HG02885 (cell line): ENCODE measurements at regions not wholly inside any gene's neighbourhood (a gene's known extent, or its start where the extent isn't known, plus 50 kb on each side); places are given as distances from the start of the nearest gene placed in this dataset.

ENCODE experiments used
- ATAC-seq: cut with Tn5 transposase; IDR thresholded peaks from one replicate; pipeline ENCODE4 v1.9.1; 2021; ENCODE audit warnings: mild to moderate bottlenecking; ENCODE audit not compliant: unreplicated experiment, poor library complexity

DNA sequence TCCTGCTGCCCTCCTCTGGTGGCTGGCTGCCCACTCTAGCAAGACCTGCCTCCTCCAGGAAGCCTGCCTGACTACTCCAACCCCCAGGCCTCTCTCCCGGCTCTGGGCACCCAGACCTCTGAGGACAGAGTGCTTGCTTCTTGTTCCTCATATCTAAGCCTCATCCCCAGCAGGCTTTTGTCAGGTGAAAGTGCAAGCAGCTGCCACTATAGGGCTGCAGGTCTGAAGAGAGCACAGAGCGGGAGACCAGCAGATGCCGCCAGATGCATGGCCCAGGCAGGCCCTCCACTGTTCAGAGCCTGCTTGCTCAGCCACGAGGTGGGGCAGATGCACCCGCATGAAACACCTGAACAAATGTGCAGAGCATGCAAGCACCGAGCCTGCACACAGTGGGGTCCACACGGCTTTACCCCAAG is 73.0 kb downstream of the SERPINA3 start:
- ATAC-seq = no peak

DNA sequence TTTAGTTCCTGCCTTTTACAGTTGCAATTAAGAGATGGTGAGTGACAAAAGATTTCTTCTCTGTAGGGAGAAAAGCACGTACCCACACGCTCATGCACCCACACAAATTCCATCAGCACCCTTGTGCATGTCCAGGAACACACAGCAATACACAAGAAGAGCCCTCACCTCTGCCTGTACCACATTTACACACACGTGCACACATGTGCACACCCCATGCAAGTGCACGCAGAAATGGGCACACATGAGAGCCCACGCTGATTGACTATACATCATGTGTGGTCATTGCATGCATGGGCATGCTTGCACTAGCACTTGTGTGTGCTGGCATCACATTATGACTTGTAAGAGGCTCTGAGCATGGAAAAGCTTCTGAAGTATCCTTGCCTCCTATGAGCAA is 70.5 kb downstream of the SERPINA3 start:
- no peak for ATAC-seq

DNA sequence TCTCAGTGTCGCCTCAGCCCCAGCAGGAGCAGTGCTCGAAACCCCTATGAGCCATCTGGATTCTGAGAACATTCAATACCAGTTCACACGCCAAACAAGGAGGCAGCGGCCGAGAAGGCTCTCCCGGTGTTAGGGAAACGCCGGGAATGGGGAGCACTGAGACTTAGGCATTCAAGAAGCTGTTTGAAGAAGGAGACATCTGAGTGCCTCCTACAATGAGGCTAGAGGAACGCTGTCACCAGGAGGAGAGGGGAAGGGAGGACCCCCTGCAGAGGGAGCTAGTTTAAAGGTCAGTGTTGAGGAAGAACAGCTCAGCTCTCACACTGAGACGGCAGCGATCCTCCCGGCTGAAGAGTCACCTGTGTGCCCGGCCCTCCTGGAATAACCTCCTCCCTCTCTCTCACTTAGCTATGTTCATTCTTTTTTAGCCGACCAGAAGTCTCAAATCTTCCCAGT is 69.9 kb downstream of the SERPINA3 start:
- no peak for ATAC-seq

DNA sequence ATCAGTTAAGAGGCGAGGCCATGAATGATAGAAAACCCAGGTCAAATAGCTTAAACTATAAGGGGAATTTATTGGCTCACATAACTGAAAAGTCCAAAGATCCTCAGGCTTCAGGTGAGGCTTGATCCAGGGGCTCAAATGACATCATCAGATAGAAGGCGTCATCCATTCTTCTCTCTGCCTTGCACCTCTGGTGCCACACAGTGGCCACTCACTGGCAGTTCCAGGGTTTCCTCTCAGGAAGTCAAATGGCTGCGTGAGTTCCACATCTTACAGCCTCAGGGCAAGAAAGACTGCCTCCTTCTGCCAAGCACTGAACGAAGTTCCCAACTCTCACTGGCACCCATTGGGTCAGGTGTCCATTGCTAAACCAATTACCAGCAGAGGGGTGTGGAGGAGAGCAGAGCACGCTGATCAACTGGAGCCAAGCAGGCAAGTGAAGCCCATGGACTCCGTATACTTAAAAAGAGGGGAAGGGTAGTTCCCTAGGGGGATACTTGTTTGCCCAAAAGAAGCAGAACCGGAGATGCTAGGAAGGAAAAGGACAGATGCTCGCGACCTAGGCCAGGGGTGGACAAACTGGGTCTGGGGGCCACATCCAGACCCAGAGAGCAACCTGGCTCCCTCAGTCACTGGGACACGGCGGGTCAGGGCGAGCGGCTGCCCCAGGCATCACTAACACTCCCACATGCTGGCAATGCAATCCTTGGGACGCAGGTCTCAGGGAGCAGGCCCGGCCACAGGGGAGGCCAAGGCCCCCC is 69.3 kb downstream of the SERPINA3 start:
- no peak for ATAC-seq

DNA sequence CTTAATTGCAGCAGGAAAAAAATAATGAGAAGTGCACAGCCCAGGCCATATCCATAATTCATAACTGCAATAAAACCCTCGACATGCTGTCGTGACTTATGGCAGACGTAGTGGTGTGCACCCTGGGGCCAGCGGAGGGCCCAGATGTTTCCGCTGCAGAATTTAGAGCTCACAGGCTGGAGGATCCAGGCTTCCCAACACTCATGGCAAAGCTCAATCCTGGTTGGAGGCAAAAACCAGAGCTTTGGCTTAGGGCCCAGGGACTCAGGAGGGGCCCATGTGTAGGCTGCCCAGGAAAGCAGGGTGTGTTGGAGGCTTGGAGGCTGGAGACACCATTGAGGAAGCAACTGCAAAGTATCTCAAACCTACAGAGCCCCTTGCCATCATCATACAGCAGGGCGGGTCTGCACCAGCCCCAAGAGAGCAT is 68.7 kb downstream of the SERPINA3 start:
- no peak for ATAC-seq

DNA sequence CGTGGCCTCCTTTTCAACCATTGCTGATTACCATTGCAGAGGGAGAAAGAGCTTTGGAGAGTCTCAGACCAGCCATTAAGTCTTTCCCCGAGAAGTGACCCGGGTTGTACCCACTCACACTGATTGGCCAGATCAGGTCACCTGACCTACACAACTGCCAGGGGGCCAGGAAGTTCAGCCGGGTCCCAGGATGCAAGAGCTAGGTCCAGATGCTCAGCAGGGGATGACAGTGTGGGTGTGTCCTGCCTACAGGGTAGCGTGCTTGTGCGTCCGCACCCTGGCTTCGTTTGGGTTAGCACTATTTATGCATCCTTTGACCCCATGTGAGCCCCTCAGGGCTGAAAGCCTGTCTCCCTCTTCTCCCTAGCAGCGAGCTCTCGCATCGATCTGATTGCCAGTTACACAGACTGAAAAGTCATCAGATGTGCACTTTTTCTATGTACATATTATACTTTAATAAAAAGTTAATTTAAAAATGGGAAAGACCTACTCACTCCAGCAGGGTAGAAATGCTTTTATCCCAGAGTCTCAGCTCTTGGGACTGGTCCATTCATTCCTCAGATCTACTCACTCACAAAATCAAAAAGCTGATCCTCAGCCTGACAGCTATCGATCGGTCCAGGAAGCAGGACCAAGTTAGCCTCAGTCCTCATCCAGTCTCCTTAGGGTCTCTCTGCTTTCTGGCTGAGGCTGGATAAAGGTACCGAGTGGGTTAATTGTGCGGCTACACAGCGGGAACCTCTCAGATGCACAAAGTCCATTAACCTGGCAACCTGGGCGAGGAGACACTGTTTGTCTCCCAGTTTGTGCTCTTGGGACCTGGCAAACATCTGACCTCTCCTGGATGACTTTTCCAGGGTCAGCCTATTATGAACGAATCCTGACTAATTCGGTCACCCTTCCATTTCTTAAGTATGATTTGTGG is 68.0 kb downstream of the SERPINA3 start:
- no peak for ATAC-seq

DNA sequence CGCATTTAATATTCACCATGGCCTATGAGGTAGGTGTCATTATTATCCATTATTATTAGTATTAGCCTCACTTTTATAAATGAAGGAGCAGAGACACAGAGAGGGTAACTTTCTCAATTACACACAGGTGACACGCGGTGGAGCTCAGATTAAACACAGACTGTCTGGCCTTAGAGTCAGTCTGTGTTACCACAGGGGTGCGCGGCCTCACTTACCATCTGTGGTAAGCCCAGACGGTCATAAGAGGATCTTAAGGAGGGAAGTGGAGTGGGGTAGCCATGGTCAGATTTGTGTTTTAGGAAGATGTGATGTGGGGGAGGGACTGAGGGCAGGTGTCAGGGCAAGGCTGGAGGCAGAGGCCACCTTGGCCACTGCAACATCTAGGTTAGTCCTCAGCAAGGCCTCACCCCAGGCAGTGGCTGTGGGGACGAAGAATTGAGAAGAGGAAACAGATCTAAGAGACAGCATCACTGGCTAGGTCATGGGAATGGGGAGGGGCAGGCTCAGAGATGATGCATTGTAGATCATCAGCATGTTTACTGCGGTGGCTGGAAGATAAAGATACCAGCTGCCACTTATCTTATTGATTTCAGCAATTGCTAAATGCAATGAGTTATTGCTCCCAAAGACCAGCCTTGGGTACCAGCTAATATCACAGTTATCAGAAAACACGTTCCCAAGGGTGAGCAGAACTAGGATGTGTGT is 67.1 kb downstream of the SERPINA3 start:
- no peak for ATAC-seq

DNA sequence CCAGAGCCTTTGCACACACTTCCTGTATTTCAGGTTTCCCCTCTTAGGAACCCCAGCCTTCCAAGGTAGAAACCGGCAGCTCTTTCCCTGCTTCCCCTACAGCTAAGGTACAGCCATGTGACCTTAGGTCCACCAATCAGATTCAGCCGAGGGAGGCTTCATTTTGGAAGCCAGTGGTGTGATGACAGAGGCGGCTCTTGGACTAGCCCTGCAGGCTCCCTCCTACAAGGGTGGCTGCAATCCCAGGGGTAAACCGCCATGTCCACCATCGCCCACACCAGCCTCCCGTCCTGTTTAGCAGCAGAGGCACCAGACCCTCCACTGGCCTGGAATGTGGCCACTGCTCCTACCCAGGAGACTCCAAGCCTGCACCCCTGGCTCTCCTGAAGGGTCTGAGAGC is 65.6 kb downstream of the SERPINA3 start:
- ATAC-seq = no peak

DNA sequence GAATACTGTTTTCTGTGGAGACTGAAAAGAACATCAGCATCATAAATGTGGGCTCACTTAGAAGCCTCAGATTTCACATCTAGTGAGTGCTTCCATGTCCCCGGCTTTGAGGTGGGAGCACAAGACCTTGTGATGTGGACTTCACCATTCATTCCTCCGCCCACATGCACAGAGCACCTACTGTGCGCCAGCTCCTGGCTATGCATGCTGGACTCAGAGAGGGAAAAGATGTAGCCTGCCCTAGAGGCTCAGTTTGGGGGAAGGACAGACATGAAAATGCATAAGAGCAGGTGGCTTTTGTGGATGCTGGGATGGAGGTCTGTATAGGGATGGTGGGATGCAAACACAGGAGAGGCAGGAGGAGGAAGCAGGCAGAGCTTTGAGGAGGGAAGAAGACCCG is 65.0 kb downstream of the SERPINA3 start:
- ATAC-seq = no peak

DNA sequence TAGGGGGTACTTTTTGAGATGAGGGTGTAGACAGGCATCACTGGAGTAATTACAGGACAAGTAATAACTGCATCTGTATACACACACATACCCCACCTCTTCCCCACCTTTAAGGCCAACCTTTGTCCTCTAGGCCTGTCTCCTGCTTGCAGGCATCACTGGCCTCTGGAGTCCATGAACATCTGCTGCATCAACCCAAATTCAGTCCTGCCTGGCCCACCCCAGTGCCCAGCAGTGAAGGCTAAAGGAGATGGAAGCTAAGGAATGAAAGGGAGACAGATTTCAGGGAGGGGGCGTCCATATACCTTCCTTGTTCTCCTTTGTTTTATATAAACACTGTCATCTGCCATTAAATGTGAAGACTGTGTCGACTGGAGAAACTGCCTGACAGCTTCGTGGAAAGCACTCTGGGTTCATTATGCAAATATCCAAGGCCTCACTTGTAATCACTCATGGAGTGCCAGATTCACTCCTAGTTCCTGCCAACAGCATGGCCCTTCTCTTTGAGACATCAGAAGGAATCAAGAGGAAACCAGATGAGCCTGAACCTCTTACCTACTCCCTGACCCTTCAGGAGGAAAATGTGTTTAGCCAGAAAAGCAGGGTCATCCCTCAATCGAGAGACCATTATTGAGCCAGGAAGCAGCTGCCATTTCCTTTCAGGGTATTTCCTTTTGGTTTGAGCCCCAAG is 64.4 kb downstream of the SERPINA3 start:
- ATAC-seq = no peak

DNA sequence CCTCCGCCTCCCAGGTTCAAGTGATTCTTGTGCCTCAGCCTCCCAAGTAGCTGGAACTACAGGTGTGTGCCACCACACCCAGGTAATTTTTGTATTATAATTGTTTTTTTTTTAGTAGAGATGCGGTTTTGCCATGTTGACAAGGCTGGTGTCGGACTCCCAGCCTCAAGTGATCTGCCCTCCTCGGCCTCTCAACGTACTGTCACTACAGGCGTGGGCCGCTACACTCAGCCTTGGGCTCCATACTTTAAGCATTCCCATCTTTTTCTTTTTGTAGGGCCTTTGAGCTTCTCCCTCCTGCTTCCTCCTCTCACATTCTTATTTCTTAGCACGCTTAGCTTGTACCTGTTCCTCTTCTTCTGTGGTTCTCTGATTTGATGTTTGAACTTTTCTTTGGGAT is 62.8 kb downstream of the SERPINA3 start:
- ATAC-seq = no peak

DNA sequence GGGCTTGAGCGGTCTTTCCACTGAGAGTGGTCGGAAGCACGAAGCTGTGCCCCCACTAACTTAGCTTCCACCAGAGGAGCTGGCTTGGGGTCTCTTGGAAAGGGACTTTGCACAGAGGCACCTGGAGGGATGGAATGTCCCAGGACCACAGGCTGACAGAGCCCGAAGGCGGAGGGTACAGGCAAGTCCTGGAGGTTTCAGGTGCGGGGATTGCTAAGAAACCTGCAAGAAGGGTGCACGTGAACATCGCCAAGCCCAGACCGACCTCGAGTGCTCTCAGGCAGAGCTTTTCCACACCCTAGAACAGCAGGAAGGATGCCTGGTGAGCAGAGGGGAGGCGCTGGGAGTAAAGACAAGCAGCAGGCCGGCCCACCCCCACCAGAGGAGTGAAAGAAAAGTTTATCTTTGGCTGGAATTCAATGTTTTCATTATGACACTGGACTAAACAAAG is 61.6 kb downstream of the SERPINA3 start:
- no peak for ATAC-seq
